Tibial nerve (tissue), 3 donors: ENCODE measurements at regions not wholly inside any gene's neighbourhood (a gene's known extent, or its start where the extent isn't known, plus 50 kb on each side); places are given as distances from the start of the nearest gene placed in this dataset.

ENCODE experiments used
- POLR2A ChIP-seq, 2 donors: fragments of 450-650 bp; IDR thresholded peaks; one replicate each; pipeline ENCODE4 v1.6.1; 2017; ENCODE audit warnings: antibody characterized with exemption in 2 of 2, mild to moderate bottlenecking in 2 of 2, moderate library complexity in 2 of 2
- TF ChIP-seq, protein P1 (sequence below), 5 experiments: fragments of 200-600 bp in 3 of 5; fragments of 450-650 bp in 2 of 5; sonication (generic) in 3 of 5; IDR thresholded peaks; one replicate each; pipeline ENCODE4 v1.5.1; 2016 to 2019; ENCODE audit warnings: antibody characterized with exemption in 5 of 5, mild to moderate bottlenecking in 3 of 5, moderate library complexity in 2 of 5

- TF ChIP-seq, protein P1, sequence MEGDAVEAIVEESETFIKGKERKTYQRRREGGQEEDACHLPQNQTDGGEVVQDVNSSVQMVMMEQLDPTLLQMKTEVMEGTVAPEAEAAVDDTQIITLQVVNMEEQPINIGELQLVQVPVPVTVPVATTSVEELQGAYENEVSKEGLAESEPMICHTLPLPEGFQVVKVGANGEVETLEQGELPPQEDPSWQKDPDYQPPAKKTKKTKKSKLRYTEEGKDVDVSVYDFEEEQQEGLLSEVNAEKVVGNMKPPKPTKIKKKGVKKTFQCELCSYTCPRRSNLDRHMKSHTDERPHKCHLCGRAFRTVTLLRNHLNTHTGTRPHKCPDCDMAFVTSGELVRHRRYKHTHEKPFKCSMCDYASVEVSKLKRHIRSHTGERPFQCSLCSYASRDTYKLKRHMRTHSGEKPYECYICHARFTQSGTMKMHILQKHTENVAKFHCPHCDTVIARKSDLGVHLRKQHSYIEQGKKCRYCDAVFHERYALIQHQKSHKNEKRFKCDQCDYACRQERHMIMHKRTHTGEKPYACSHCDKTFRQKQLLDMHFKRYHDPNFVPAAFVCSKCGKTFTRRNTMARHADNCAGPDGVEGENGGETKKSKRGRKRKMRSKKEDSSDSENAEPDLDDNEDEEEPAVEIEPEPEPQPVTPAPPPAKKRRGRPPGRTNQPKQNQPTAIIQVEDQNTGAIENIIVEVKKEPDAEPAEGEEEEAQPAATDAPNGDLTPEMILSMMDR (IDR thresholded peaks at IDR 0.05) = no peak
- TF ChIP-seq POLR2A (IDR thresholded peaks at IDR 0.05) = no peak
These were observed 1293.7 kb downstream of the CNTNAP5 start for GRCh38 chr2:125318740-125319139.
